HG03139 (cell line): ENCODE measurements at regions not wholly inside any gene's neighbourhood (a gene's known extent, or its start where the extent isn't known, plus 50 kb on each side); places are given as distances from the start of the nearest gene placed in this dataset.
"Not testable (repeated sequence)": the region's sequence is repeated elsewhere in the genome, so short reads cannot be mapped to it uniquely, and the experiment has no call there.

ENCODE experiments used
- ATAC-seq: cut with Tn5 transposase; IDR thresholded peaks from one replicate; pipeline ENCODE4 v1.9.1; 2021; ENCODE audit not compliant: unreplicated experiment

- ATAC-seq: no peak
Observed at GRCh38 chr14:86943391-86944365, 1049.3 kb downstream of the GALC start.

- no peak for ATAC-seq
Observed at GRCh38 chr14:86942936-86943335, 1050.0 kb downstream of the GALC start.

- no peak for ATAC-seq
Observed at GRCh38 chr14:86940106-86940505, 1052.9 kb downstream of the GALC start.

DNA sequence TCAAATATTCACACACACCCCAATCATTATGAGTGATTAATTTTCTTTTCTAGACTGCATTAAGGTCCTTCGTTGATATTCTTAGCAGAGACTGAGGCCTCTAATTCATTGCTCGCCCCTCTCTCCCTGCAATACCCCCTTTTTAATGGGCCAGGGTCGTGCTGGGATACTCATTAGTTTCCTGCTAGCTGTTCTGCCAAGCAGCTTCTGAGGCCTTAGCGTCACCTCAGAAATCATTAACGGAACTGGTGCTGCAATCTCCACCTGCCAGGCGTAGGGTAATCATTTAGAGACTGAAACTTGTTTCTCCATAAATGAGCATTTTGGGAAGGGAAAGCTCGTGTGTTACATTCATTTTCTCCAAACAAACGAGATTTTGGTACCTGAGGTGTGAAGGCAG lies 1054.7 kb downstream of the GALC start:
- ATAC-seq: no peak

DNA sequence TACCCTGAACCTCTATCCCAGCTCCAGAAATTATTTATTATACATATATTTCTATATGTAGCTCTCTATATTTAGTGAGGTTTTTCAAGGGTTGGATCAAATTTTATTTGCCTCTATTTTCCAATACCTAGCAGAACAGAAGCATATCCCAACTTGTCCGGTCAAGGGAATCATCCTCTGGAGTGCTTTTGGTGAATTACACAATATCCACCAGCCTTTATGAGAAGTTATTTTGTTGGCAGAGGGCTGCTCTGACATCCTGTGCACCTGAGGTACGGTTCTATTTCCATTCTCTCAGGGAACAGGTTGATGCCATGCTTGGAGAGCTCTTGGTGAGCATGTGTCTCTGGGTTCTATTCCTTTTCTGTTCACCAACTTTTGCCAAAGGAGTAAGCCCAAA lies 1056.4 kb downstream of the GALC start:
- no peak for ATAC-seq

DNA sequence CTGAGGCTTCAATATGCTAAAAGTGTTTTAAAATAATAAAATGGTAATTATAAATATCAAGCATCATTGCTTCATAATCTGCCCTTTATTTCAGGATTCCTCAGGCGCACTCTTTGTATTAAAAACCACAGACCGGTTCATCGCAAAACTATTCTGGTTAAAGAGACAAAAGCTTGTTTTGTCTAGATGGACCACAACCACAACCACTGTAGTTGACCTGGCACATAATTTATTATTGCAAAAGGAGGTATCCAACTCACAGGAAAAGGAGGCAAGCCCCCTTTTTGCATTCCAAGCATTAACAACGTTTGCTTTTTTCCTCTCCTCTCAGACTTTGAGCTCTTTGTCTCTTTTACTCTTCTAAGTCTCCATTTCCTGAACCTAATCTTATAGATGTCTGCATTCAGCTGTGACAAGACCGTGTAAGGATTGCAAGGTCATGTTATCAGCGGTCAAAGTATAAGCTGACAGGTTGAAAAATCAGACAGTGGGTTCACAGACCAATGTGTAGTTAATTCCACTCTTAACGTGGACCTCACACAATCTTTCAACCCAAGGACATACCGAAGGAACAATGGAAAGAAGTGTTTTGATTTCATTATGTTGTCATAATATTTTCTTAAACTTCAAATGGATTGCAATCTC lies 1057.6 kb downstream of the GALC start:
- no peak for ATAC-seq

- no peak for ATAC-seq
Observed at GRCh38 chr14:86933958-86934595, 1058.9 kb downstream of the GALC start.

DNA sequence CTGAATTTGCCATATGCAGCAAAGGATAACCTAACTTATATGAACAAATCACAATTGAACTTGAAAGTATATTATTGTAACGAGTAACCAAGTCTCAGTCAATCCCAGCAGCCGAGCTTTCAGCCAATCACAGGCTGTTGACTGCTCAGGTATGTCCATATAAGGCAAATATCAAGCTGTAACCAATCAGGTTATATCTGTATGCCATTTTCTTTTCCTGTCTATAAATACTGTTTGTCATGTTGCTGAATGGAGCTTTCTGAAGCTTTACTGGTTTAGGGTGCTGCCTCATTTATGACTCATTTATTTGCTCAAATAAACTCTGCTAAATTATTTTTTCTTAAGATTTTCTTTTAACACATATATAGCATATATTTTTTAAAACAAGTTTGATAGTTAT lies 1059.5 kb downstream of the GALC start:
- no peak for ATAC-seq

DNA sequence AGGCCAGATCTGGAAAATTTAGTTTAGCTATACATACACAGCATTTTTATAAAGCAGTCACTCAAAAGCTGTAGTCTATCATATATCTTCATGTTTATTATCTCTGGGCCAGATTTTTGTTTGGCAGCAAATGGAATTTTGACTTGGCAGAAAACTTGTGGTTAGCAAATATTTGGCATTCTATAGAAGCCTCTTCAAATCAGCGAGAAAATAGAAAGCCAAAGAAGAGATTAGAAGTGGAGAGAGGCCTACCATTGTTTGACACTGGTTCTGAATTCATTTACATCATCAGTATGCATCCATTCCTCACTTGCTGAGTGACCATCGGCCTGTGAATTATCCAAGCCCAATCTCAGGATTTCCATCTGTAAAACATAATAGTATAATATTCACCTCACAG lies 1077.6 kb downstream of the GALC start:
- ATAC-seq: no peak

GRCh38 chr14:86912709-86913108 lies 1080.3 kb downstream of the GALC start:
- ATAC-seq: no peak

- ATAC-seq: no peak
Observed at GRCh38 chr14:86911486-86911885, 1081.5 kb downstream of the GALC start.

GRCh38 chr14:86905386-86905926 lies 1087.5 kb downstream of the GALC start:
- ATAC-seq: not testable (repeated sequence)

DNA sequence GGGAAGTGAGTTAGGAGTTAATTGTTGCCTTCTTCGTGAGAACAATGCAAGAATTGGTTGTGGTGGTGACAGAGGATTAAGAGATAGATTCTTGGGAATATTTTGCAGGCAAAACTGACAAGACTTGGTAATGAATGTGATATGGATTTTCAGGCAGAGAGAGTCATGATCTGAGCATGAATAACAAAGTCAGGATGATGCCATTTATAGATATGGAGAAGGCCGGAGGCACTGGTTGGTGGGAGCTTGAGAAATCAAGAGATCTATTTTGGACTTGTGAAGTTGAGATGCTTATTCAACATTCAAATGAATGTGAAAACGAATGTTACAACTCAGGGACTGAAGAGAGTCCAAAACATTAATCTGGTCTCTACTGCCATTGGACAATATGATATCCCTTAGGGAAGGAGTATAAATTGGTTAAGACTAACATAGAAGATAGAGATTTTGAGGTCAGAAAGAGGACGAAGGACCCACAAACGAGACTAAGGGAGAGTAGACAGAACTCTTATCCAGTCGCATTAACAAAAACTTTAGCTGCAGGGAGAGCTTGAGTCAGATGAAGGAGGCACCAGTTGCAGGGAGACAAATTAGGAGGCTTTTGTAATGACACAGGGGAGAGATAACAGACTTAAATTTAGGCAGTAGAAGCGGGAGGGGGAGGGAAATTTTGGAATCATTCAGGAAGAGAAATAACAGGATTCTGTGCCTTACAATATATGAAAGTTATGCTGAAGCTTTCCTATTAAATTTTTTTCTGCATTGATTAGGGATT lies 1090.6 kb downstream of the GALC start:
- no peak for ATAC-seq

GRCh38 chr14:86897704-86898513 lies 1095.1 kb downstream of the GALC start:
- no peak for ATAC-seq

DNA sequence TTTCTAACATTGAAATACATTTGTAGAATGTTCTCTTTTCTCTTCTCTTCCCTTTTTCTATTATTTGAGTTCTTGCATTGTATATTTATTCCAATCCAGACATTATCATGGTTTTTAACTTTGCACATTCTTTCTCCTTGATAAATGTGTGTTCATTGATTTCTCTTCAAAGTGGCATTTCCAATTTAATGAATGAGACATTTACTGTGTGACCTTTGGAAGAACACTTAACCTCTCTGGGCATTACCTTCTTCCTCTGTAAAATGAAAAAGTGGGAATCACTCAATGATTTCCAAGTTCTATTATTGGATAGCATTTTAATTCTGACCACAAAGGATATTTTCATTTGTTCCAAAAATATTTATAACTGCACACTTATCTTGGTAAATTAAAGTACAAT lies 1095.8 kb downstream of the GALC start:
- no peak for ATAC-seq

GRCh38 chr14:86896701-86897100 lies 1096.3 kb downstream of the GALC start:
- ATAC-seq: no peak

DNA sequence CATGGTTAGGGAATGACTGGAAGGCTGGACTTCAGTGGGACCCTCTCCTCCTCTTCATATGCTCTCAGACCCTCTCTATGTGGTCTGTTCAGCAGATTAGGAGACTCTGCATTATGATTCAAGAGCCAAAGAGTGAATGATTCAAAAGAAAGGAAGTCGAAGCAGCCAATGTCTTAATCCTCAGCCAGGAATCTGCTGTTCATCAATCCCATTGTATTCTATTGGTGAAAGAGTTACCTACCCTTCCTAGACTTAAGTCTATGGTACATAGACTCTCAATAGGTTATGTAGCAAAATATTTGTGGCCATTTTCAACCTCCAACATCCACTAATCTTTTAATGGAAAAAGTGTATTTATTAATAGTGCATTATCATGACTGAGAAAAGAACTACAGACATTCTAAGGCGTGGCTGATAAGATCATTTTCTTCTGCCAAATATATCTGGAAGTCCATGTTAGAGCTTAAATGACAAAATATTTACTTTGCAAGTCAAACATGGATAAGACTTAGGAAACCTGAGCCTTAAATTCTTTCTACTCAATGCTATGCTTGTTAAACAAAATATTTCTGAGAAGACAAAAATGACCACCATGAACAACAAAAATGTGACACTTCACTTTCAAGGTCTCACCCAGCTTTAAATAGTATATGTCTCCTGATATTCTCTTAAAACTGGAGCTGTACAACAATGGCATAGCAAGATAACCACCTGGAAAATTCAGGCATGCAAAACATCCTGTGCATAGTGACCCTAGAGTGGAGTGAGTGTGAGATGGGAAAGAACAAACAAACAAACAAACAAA lies 1100.6 kb downstream of the GALC start:
- no peak for ATAC-seq

GRCh38 chr14:86885280-86885679 lies 1107.7 kb downstream of the GALC start:
- no peak for ATAC-seq

- no peak for ATAC-seq
Observed at GRCh38 chr14:86884498-86884897, 1108.5 kb downstream of the GALC start.
